ENCODE measurements at regions not wholly inside any gene's neighbourhood (a gene's known extent, or its start where the extent isn't known, plus 50 kb on each side); places are given as distances from the start of the nearest gene placed in this dataset.

DNA sequence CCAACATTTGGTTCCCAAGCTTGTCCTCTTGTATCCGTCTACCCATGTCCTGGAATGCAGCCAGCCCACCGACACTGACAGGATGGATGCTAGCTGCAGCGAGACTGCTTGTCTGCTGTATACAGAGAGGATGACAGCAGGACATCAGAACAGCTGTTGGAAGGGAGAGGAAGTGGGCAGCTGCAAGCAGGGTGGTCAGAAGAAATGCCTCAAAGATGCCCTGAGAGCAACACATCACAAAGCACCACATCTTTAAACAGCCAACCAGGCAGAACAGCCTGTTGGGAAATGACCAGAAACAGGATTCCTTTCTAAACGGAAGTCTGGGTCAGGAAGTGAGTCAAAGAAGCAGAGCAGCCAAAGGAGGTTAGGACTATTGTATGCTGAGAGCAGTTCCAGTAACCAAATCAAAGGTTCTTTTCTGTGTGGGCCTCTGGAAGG lies 219.1 kb downstream of the NDUFS4 start:
- H3K4me1 ChIP-seq (ENCODE audit: insufficient read depth, low read length, poor library complexity, severe bottlenecking): no peaks in the 10 kb centered on the region
- TF ChIP-seq, protein P1, sequence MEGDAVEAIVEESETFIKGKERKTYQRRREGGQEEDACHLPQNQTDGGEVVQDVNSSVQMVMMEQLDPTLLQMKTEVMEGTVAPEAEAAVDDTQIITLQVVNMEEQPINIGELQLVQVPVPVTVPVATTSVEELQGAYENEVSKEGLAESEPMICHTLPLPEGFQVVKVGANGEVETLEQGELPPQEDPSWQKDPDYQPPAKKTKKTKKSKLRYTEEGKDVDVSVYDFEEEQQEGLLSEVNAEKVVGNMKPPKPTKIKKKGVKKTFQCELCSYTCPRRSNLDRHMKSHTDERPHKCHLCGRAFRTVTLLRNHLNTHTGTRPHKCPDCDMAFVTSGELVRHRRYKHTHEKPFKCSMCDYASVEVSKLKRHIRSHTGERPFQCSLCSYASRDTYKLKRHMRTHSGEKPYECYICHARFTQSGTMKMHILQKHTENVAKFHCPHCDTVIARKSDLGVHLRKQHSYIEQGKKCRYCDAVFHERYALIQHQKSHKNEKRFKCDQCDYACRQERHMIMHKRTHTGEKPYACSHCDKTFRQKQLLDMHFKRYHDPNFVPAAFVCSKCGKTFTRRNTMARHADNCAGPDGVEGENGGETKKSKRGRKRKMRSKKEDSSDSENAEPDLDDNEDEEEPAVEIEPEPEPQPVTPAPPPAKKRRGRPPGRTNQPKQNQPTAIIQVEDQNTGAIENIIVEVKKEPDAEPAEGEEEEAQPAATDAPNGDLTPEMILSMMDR (conservative IDR thresholded peaks at IDR 0.05; ENCODE audit: low read depth, low read length): no peak
- no peak for TF ChIP-seq EZH2 (IDR thresholded peaks at IDR 0.05; ENCODE audit: borderline replicate concordance, low read depth, low read length, poor library complexity, severe bottlenecking)
- H3K4me3 ChIP-seq (ENCODE audit: low read depth, low read length, poor library complexity, severe bottlenecking): no peak overlapping the region
- no peaks in the 10 kb centered on the region for H3K27me3 ChIP-seq (replicated peaks; ENCODE audit: insufficient read depth, low read depth, low read length, poor library complexity)
- POLR2A ChIA-PET (ENCODE audit: low non-redundant PET): no interaction called here
- no peak overlapping the region for H3K27ac ChIP-seq (ENCODE audit: low read depth, low read length, poor library complexity, severe bottlenecking)
- CTCF ChIA-PET: interaction anchor here (0.5 kb wide), 1 partner anchor 44 kb away, joined by 4 read pairs; no protein-coding TSS in a partner anchor
- intact Hi-C loops (cut with micrococcal nuclease; ENCODE audit: unreplicated experiment): no loop called here
- no TSS peak for BruUV-seq (replicated peaks)
- peak; percentile 5 for DNase-seq (ENCODE audit: low spot score)
- no peaks in the 10 kb centered on the region for H3K36me3 ChIP-seq (ENCODE audit: insufficient read depth, low read length, poor library complexity, severe bottlenecking)
- no peaks in the 10 kb centered on the region for H3K9me3 ChIP-seq (ENCODE audit: low read depth, low read length, poor library complexity, severe bottlenecking)

DNA sequence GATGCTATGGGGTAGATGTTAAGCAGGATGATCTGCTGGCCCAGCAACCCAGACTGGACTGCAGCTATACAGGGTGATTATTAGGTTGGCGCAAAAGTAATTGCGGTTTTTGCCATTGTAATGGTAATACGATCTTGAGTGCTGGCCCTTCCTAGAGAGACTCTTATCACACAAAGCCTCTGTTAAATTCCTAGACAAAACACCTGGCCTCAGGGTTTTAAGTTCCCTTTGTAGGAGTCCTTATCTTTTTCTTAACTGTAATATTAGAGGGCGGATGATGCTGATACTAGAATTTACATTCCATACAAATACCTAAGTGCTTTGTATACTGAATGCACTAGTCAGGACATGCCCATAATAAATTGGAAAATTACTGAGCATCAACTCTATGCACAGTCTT lies 222.2 kb downstream of the NDUFS4 start:
- Histone ChIP-seq H3K27ac (ENCODE audit: low read depth, low read length, poor library complexity, severe bottlenecking) (no peak overlapping the region), H3K4me3 (ENCODE audit: low read depth, low read length, poor library complexity, severe bottlenecking) (no peak overlapping the region), H3K27me3 (replicated peaks; ENCODE audit: insufficient read depth, low read depth, low read length, poor library complexity) (no peaks in the 10 kb centered on the region), H3K4me1 (ENCODE audit: insufficient read depth, low read length, poor library complexity, severe bottlenecking) (peaks cover 16% of the 10 kb centered on the region), H3K9me3 (ENCODE audit: low read depth, low read length, poor library complexity, severe bottlenecking) (no peaks in the 10 kb centered on the region), H3K36me3 (ENCODE audit: insufficient read depth, low read length, poor library complexity, severe bottlenecking) (no peaks in the 10 kb centered on the region)
- CTCF ChIA-PET: no interaction called here
- BruUV-seq (replicated peaks): no TSS peak
- no peak for DNase-seq (ENCODE audit: low spot score)
- intact Hi-C loops (cut with micrococcal nuclease; ENCODE audit: unreplicated experiment): no loop called here
- TF ChIP-seq, protein P1 (conservative IDR thresholded peaks at IDR 0.05; ENCODE audit: low read depth, low read length): no peak
- TF ChIP-seq EZH2 (IDR thresholded peaks at IDR 0.05; ENCODE audit: borderline replicate concordance, low read depth, low read length, poor library complexity, severe bottlenecking): no peak
- POLR2A ChIA-PET (ENCODE audit: low non-redundant PET): no interaction called here

DNA sequence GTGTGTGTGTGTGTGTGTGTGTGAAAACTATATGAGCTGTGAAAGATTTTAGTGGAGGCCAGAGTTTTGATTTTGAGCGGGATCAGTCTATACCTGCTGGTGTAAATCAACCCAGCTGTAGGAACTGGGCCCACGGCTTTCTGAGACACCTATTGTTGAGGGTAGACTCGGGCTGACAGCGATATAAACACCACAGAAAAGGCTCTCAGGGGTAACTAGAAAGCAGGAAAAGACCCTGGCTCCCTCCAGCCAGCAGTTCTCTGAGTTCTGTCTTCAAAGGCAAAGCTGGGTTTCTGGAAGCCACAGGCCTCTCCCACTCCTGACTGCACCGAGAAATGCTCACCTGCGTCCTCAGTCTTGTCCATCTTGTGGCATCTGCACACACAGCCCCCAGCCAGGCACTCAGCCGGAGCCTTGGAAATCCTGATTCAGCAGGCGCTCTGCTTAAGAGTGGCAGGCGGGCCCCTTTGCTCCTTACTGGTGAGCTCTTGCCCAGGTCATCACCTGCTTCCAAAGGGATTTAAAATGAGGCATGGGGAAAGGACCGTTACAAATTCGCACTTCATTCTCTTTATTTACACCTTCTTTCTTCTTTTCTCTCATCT lies 223.3 kb downstream of the NDUFS4 start:
- intact Hi-C loops (cut with micrococcal nuclease; ENCODE audit: unreplicated experiment): no loop called here
- no peak for TF ChIP-seq EZH2 (IDR thresholded peaks at IDR 0.05; ENCODE audit: borderline replicate concordance, low read depth, low read length, poor library complexity, severe bottlenecking)
- TF ChIP-seq, protein P1 (conservative IDR thresholded peaks at IDR 0.05; ENCODE audit: low read depth, low read length): no peak
- Histone ChIP-seq H3K4me3 (ENCODE audit: low read depth, low read length, poor library complexity, severe bottlenecking) (no peak overlapping the region), H3K27ac (ENCODE audit: low read depth, low read length, poor library complexity, severe bottlenecking) (no peak overlapping the region), H3K9me3 (ENCODE audit: low read depth, low read length, poor library complexity, severe bottlenecking) (no peaks in the 10 kb centered on the region), H3K36me3 (ENCODE audit: insufficient read depth, low read length, poor library complexity, severe bottlenecking) (no peaks in the 10 kb centered on the region), H3K4me1 (ENCODE audit: insufficient read depth, low read length, poor library complexity, severe bottlenecking) (peaks cover 16% of the 10 kb centered on the region), H3K27me3 (replicated peaks; ENCODE audit: insufficient read depth, low read depth, low read length, poor library complexity) (no peaks in the 10 kb centered on the region)
- no peak for DNase-seq (ENCODE audit: low spot score)
- POLR2A ChIA-PET (ENCODE audit: low non-redundant PET): no interaction called here
- no TSS peak for BruUV-seq (replicated peaks)
- CTCF ChIA-PET: interaction anchor here (0.6 kb wide), 1 partner anchor 311 kb away, joined by 3 read pairs; no protein-coding TSS in a partner anchor
